GM12892 (cell line): ENCODE measurements at regions not wholly inside any gene's neighbourhood (a gene's known extent, or its start where the extent isn't known, plus 50 kb on each side); places are given as distances from the start of the nearest gene placed in this dataset.
"Not testable (repeated sequence)": the region's sequence is repeated elsewhere in the genome, so short reads cannot be mapped to it uniquely, and the experiment has no call there.

Experiments
- DNase-seq: peaks from one replicate; pipeline ENCODE4 v3.0.0; 2011; ENCODE audit not compliant: insufficient read length
- FAIRE-seq: peaks from 2 replicates; lab custom pipeline; 2011; peaks lifted over from hg19 to GRCh38; lab: Jason Lieb, UNC
- POLR2A ChIP-seq: IDR thresholded peaks from 2 replicates; pipeline ENCODE4 v1.6.1; 2011; ENCODE audit warnings: low read depth, low read length, control low read depth
- POLR2AphosphoS5 ChIP-seq: IDR thresholded peaks from 2 replicates; pipeline ENCODE4 v1.6.1; 2011; ENCODE audit warnings: low read depth, low read length, control low read depth
- TAF1 ChIP-seq: IDR thresholded peaks from 2 replicates; pipeline ENCODE4 v1.6.1; 2011; ENCODE audit warnings: low read depth, mild to moderate bottlenecking, control low read depth, low read length, borderline replicate concordance

DNA sequence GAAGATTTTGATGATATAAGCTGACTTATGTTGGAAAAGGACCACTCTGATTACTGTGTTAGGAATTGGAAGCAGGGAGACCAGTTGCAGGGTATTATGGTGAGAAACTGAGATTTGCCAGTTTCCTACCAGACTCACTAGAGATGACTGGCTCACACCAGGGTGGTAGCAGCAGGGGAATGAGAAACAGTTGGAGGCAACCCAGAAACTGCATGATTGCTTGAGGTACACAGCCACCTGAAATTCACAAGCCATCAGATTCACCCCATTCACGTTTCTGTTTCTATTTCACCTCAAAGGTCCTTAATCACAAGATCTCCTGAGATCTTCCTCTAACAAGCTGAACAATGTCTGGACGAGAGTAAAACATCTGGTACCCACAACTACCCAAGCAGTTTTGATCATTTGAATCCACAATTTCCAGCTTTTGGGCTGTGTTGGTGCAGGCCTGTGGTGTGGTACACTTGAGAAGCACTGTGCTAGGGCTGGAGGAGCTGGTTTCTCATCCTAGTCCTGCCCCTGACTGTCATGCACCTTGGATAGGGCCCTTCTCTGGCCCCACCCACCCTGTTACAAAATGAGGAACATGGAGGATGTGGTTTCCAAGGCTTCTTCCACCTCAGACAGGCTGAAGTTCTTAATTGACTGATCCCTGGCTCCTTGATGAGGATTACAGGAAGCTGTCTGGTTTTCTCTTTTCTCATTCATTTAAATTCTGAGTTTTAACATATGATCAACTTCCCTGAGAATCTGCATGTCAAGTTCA is 233.4 kb downstream of the INSC start:
- DNase-seq, result no peak
- FAIRE-seq, result no peak
- TF ChIP-seq TAF1 (no peak), POLR2A (no peak), POLR2AphosphoS5 (no peak)

GRCh38 chr11:15349413-15349812 is 234.7 kb downstream of the INSC start:
- DNase-seq (no peak), FAIRE-seq (no peak)
- no peak for TF ChIP-seq POLR2A
- TF ChIP-seq TAF1, result no peak
- TF ChIP-seq POLR2AphosphoS5, result no peak

GRCh38 chr11:15361316-15361715 is 246.6 kb downstream of the INSC start:
- no peak for FAIRE-seq
- no peak for DNase-seq
- no peak for TF ChIP-seq POLR2A
- TF ChIP-seq POLR2AphosphoS5, result no peak
- no peak for TF ChIP-seq TAF1

GRCh38 chr11:15365286-15365685 is 250.6 kb downstream of the INSC start:
- not testable (repeated sequence) for FAIRE-seq, DNase-seq

DNA sequence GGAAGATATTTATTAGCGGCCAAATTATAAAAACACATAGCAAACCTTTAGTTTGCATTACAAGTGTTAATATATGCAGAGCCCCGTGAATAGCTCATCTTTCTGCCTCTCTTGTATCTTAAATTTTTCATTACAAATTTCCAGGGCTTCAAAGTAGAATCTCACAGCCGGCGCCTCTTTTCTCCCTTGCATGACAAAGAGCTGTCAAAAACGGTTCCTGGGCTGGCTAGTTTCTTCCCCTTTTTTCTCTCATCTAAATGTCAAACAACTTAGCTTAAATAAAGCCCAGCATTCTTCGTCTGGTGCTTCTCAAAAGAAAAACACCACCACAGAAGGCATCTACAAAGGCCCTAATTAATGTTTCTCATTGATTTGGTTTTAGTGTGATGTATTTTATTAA is 253.0 kb downstream of the INSC start:
- TF ChIP-seq POLR2A (no peak), TAF1 (no peak), POLR2AphosphoS5 (no peak)
- no peak for FAIRE-seq
- DNase-seq, result no peak

DNA sequence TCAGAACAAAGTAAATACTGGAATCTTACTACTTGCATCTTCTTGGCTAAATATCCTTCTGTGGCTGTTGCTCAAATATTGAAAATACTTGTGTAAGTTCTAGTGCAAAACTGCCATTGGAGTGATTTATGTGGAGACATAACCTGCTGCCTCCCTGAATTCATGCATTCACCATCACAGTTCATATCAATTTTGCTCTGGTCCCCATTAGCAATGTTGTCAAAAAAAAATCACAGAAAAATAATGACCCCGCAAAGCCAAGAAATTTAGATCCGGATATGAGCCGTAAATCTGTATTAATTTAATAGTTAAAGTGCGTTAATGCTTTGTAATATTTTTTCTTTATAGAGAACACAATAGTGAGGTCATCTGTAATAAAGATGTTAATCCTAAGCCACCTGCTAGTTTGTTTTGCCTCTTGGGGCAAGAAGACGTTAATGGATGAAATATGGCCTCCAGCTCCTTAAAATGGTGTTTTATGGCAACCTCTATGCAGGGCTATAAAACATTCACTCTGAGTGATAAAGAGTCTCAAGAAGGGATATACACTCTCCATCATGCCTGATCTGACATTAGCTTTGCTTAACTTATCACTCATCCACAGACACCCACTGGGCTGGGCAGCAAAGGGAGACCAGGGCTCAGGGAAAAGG is 255.9 kb downstream of the INSC start:
- DNase-seq (no peak), FAIRE-seq (no peak)
- TF ChIP-seq POLR2AphosphoS5 (no peak), TAF1 (no peak), POLR2A (no peak)

DNA sequence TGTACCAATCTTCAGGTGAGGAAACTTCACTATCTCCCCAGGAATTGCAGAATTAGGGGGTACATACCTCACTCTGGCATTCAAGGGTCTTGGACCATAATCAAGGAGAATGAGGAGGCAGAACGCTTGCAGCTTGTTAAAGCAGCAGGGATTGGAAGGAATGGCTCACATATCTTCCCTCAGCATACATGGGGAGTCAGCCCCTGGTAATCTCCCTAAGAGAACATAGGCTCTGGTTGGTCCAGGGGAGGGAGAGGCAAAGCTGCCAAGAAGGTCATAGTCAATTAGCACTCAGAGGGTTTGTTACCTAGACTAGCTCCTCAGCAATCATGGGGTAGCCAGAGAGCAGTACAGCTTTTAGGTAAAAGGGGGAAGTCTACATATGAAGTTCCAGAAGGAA is 256.8 kb downstream of the INSC start:
- FAIRE-seq (no peak), DNase-seq (no peak)
- TF ChIP-seq POLR2AphosphoS5 (no peak), TAF1 (no peak), POLR2A (no peak)

- FAIRE-seq (no peak), DNase-seq (no peak)
- no peak for TF ChIP-seq POLR2AphosphoS5
- TF ChIP-seq TAF1, result no peak
- no peak for TF ChIP-seq POLR2A
Measured at GRCh38 chr11:15374418-15374817, 259.7 kb downstream of the INSC start.

GRCh38 chr11:15378941-15379340 is 264.2 kb downstream of the INSC start:
- no peak for TF ChIP-seq TAF1
- TF ChIP-seq POLR2AphosphoS5, result no peak
- TF ChIP-seq POLR2A, result no peak
- DNase-seq (no peak), FAIRE-seq (no peak)

GRCh38 chr11:15379483-15379882 is 264.8 kb downstream of the INSC start:
- FAIRE-seq (no peak), DNase-seq (no peak)
- TF ChIP-seq POLR2A, result no peak

GRCh38 chr11:15390857-15391256 is 276.1 kb downstream of the INSC start:
- TF ChIP-seq POLR2AphosphoS5, result no peak
- DNase-seq (no peak), FAIRE-seq (no peak)

GRCh38 chr11:15396778-15397177 is 282.1 kb downstream of the INSC start:
- no peak for DNase-seq
- FAIRE-seq, result no peak
- TF ChIP-seq TAF1 (no peak), POLR2AphosphoS5 (no peak), POLR2A (no peak)
